ENCODE measurements at regions not wholly inside any gene's neighbourhood (a gene's known extent, or its start where the extent isn't known, plus 50 kb on each side); places are given as distances from the start of the nearest gene placed in this dataset.

- TF ChIP-seq CTCF (IDR thresholded peaks at IDR 0.05; ENCODE audit: low read length) (no peak), EZH2phosphoT487 (IDR thresholded peaks at IDR 0.05; ENCODE audit: low read length) (no peak)
These were observed 198.3 kb upstream of the DLGAP1 start for GRCh38 chr18:4653418-4653817.
